DND-41 (cell line): ENCODE measurements at regions not wholly inside any gene's neighbourhood (a gene's known extent, or its start where the extent isn't known, plus 50 kb on each side); places are given as distances from the start of the nearest gene placed in this dataset.

Experiments used
- ATAC-seq: fragments of 200-7000 bp; cut with Tn5 transposase; 3 replicates; pipeline ENCODE4 v1.9.1; 2021; ENCODE audit warnings: low read depth; ENCODE audit not compliant: insufficient read depth
- DNase-seq: peaks from one replicate; pipeline ENCODE4 v3.0.0-alpha.2; 2020
- H2AFZ ChIP-seq: 2 replicates; pipeline ENCODE4 v1.6.0; 2012; ENCODE audit warnings: low read depth, low read length
- H3K27ac ChIP-seq: 2 replicates; pipeline ENCODE4 v1.5.1; 2012; ENCODE audit warnings: low read length, inconsistent platforms
- H3K27me3 ChIP-seq: fragments of 200-600 bp; sonication (generic); 2 replicates; pipeline ENCODE4 v1.6.0; 2012; ENCODE audit warnings: low read length, mild to moderate bottlenecking, inconsistent platforms; ENCODE audit not compliant: insufficient read depth, poor library complexity
- H3K36me3 ChIP-seq: 2 replicates; pipeline ENCODE4 v1.5.1; 2012; ENCODE audit warnings: low read length, inconsistent platforms; ENCODE audit not compliant: insufficient read depth
- H3K4me1 ChIP-seq: 2 replicates; pipeline ENCODE4 v1.5.1; 2012; ENCODE audit warnings: mild to moderate bottlenecking, low read length; ENCODE audit not compliant: insufficient read depth
- H3K4me2 ChIP-seq: 2 replicates; pipeline ENCODE4 v1.6.0; 2012; ENCODE audit warnings: mild to moderate bottlenecking, moderate library complexity, low read length, inconsistent platforms; ENCODE audit not compliant: insufficient read depth
- H3K4me3 ChIP-seq, 2 experiments: fragments of 200-600 bp in 1 of 2; shearing (Covaris generic) in 1 of 2; 2 replicates each; pipeline ENCODE4 v1.5.1; 2012 to 2016; ENCODE audit warnings: inconsistent platforms in 2 of 2, low read length in 2 of 2, mild to moderate bottlenecking in 2 of 2, low read depth in 1 of 2, moderate library complexity in 1 of 2
- H3K79me2 ChIP-seq: 2 replicates; pipeline ENCODE4 v1.6.0; 2012; ENCODE audit warnings: low read length, inconsistent platforms; ENCODE audit not compliant: insufficient read depth
- H3K9ac ChIP-seq: 2 replicates; pipeline ENCODE4 v1.6.0; 2012; ENCODE audit warnings: low read depth, mild to moderate bottlenecking, inconsistent platforms, low read length, moderate library complexity
- H3K9me3 ChIP-seq: 2 replicates; pipeline ENCODE4 v1.5.1; 2012; ENCODE audit warnings: low read length, moderate library complexity, mild to moderate bottlenecking, inconsistent platforms; ENCODE audit not compliant: insufficient read depth, severe bottlenecking
- H4K20me1 ChIP-seq: 2 replicates; pipeline ENCODE4 v1.6.0; 2012; ENCODE audit warnings: low read length; ENCODE audit not compliant: insufficient read depth
- CTCF ChIP-seq: IDR thresholded peaks from 2 replicates; pipeline ENCODE4 v1.5.1; 2012; ENCODE audit warnings: borderline replicate concordance, low read length, moderate library complexity, mild to moderate bottlenecking; ENCODE audit not compliant: poor library complexity, severe bottlenecking; ENCODE audit errors: extremely low read depth
- EZH2 ChIP-seq: IDR thresholded peaks from 3 replicates; pipeline ENCODE4 v1.6.1; 2012; ENCODE audit warnings: borderline replicate concordance, low read depth, mild to moderate bottlenecking, moderate library complexity, low read length, inconsistent platforms; ENCODE audit not compliant: severe bottlenecking

- Histone ChIP-seq H3K79me2 (no peaks in the 10 kb centered on the region), H3K9me3 (no peaks in the 10 kb centered on the region), H2AFZ (no peak overlapping the region), H3K36me3 (no peaks in the 10 kb centered on the region), H3K27ac (no peak overlapping the region), H3K4me1 (no peaks in the 10 kb centered on the region), H3K4me3 (no peak overlapping the region), H3K9ac (no peak overlapping the region), H4K20me1 (no peaks in the 10 kb centered on the region), H3K4me2 (no peak overlapping the region), H3K27me3 (no peaks in the 10 kb centered on the region)
- DNase-seq (no peak), ATAC-seq (no peak)
- TF ChIP-seq EZH2: no peak
- no peak for TF ChIP-seq CTCF
These were observed 489.5 kb downstream of the REEP3 start for GRCh38 chr10:64010711-64011110.

- Histone ChIP-seq H3K36me3 (no peaks in the 10 kb centered on the region), H3K9ac (no peak overlapping the region), H2AFZ (no peak overlapping the region), H3K4me2 (no peak overlapping the region), H3K79me2 (no peaks in the 10 kb centered on the region), H3K9me3 (no peaks in the 10 kb centered on the region), H3K27me3 (no peaks in the 10 kb centered on the region), H4K20me1 (no peaks in the 10 kb centered on the region), H3K27ac (no peak overlapping the region), H3K4me1 (no peaks in the 10 kb centered on the region), H3K4me3 (no peak overlapping the region)
- ATAC-seq: no peak
- no peak for DNase-seq
- TF ChIP-seq CTCF (no peak), EZH2 (no peak)
These were observed 490.9 kb downstream of the REEP3 start for GRCh38 chr10:64011912-64012714.

GRCh38 chr10:64014281-64014680 is 493.1 kb downstream of the REEP3 start:
- H3K36me3 ChIP-seq: no peaks in the 10 kb centered on the region
- ATAC-seq (no peak), DNase-seq (no peak)
- no peak overlapping the region for H3K4me3 ChIP-seq
- H3K27ac ChIP-seq: no peak overlapping the region
- TF ChIP-seq CTCF (no peak), EZH2 (no peak)
- no peak overlapping the region for H3K9ac ChIP-seq
- H3K4me2 ChIP-seq: no peak overlapping the region
- no peaks in the 10 kb centered on the region for H3K27me3 ChIP-seq
- H4K20me1 ChIP-seq: no peaks in the 10 kb centered on the region
- H3K79me2 ChIP-seq: no peaks in the 10 kb centered on the region
- H3K9me3 ChIP-seq: no peaks in the 10 kb centered on the region
- no peak overlapping the region for H2AFZ ChIP-seq
- H3K4me1 ChIP-seq: no peaks in the 10 kb centered on the region
